Caco-2 (cell line): ENCODE measurements at regions not wholly inside any gene's neighbourhood (a gene's known extent, or its start where the extent isn't known, plus 50 kb on each side); places are given as distances from the start of the nearest gene placed in this dataset.

Experiments
- BruUV-seq: library from RNA; stranded (reverse); fragments of 400-500 nt; replicated peaks from 2 replicates; lab custom pipeline; 2021; lab: Mats Ljungman, UMichigan
- CTCF ChIA-PET: fragments of 300-600 bp; sonication (Branson Sonifier 250); formaldehyde crosslinking; loops from one replicate; lab custom pipeline; 2022; ENCODE audit warnings: antibody characterized with exemption; lab: Charles Lee
- POLR2A ChIA-PET: fragments of 300-600 bp; sonication (Branson Sonifier 250); formaldehyde crosslinking; loops from one replicate; lab custom pipeline; 2022; ENCODE audit warnings: antibody characterized with exemption; lab: Charles Lee
- DNase-seq, 2 experiments: peaks; one replicate each; pipeline versions ENCODE4 v3.0.0 to v3.0.0-alpha.2; 2020 to 2022
- H3K27me3 ChIP-seq: replicated peaks from 2 replicates; pipeline ENCODE4 v1.6.0; 2011; ENCODE audit warnings: low read length; ENCODE audit not compliant: control insufficient read depth, insufficient read depth
- H3K36me3 ChIP-seq: 2 replicates; pipeline ENCODE4 v1.5.1; 2011; ENCODE audit warnings: low read length; ENCODE audit not compliant: control insufficient read depth, insufficient read depth
- H3K4me1 ChIP-seq: fragments of 250-450 bp; sonication (Bioruptor Pico); 2 replicates; pipeline ENCODE4 v1.5.1; 2020; ENCODE audit warnings: mild to moderate bottlenecking
- H3K4me3 ChIP-seq: 2 replicates; pipeline ENCODE4 v1.5.1; 2011; ENCODE audit warnings: low read depth, mild to moderate bottlenecking, control low read depth, low read length
- H3K9me3 ChIP-seq: fragments of 250-450 bp; sonication (Bioruptor Pico); 2 replicates; pipeline ENCODE4 v1.5.1; 2020; ENCODE audit warnings: mild to moderate bottlenecking, moderate library complexity
- H3K27ac Mint-ChIP-seq: one replicate; pipeline ENCODE4 v1.8.0; 2022; ENCODE audit warnings: mixed read lengths; ENCODE audit not compliant: unreplicated experiment
- H3K27me3 Mint-ChIP-seq: one replicate; pipeline ENCODE4 v1.8.0; 2022; ENCODE audit warnings: mixed read lengths; ENCODE audit not compliant: insufficient read depth, unreplicated experiment
- H3K36me3 Mint-ChIP-seq: one replicate; pipeline ENCODE4 v1.8.0; 2022; ENCODE audit warnings: mild to moderate bottlenecking, mixed read lengths; ENCODE audit not compliant: insufficient read depth, unreplicated experiment
- H3K4me1 Mint-ChIP-seq: one replicate; pipeline ENCODE4 v1.8.0; 2022; ENCODE audit warnings: low read depth, mixed read lengths; ENCODE audit not compliant: unreplicated experiment
- H3K4me3 Mint-ChIP-seq: one replicate; pipeline ENCODE4 v1.8.0; 2022; ENCODE audit warnings: mild to moderate bottlenecking, moderate library complexity, mixed read lengths; ENCODE audit not compliant: unreplicated experiment
- H3K9me3 Mint-ChIP-seq: one replicate; pipeline ENCODE4 v1.8.0; 2022; ENCODE audit warnings: mixed read lengths; ENCODE audit not compliant: unreplicated experiment
- CTCF ChIP-seq, 2 experiments: fragments of 200-600 bp in 1 of 2; IDR thresholded peaks; 1 replicate in 1 of 2; 2 replicates in 1 of 2; pipeline versions ENCODE4 v1.5.1 to v1.8.0; 2011 to 2022; ENCODE audit warnings: antibody characterized with exemption in 1 of 2, control low read depth in 1 of 2, inconsistent platforms in 1 of 2, low read depth in 1 of 2, low read length in 1 of 2, mild to moderate bottlenecking in 1 of 2, moderate library complexity in 1 of 2; ENCODE audit not compliant: insufficient read depth in 1 of 2, severe bottlenecking in 1 of 2, unreplicated experiment in 1 of 2
- intact Hi-C: fragments of 100-400 bp; cut with micrococcal nuclease; formaldehyde crosslinking; loops from one replicate; pipeline ENCODE4 v1.10.0; 2022; ENCODE audit not compliant: unreplicated experiment

GRCh38 chr11:34732831-34733230 is 111.9 kb downstream of the EHF start:
- peaks cover 7% of the 10 kb centered on the region for H3K9me3 Mint-ChIP-seq
- ChIA-PET CTCF (interaction anchor here (0.6 to 0.9 kb wide), 2 partner anchors 15 to 146 kb away, joined by 3 read pairs; no protein-coding TSS in a partner anchor), POLR2A (interaction anchor here (0.6 kb wide), 1 partner anchor 197 kb away, joined by 3 read pairs; no protein-coding TSS in a partner anchor)
- H3K27ac Mint-ChIP-seq, result no peak overlapping the region
- Histone ChIP-seq H3K4me1 (no peaks in the 10 kb centered on the region), H3K4me3 (no peak overlapping the region), H3K36me3 (no peaks in the 10 kb centered on the region), H3K27me3 (no peaks in the 10 kb centered on the region), H3K9me3 (no peaks in the 10 kb centered on the region; the same call in 1 of the 2 replicates)
- H3K4me3 Mint-ChIP-seq, result no peak overlapping the region
- no TSS peak for BruUV-seq
- peak in 1 of 2 experiments; percentile 5 for DNase-seq
- peaks cover 6% of the 10 kb centered on the region for H3K4me1 Mint-ChIP-seq
- H3K27me3 Mint-ChIP-seq, result no peaks in the 10 kb centered on the region
- intact Hi-C loops, result loop anchor here (5.0 kb wide), 1 partner anchor 66 kb away; no protein-coding TSS in a partner anchor
- peak in 1 of 2 experiments; percentile 18 for TF ChIP-seq CTCF (IDR thresholded peaks at IDR 0.05; ENCODE audit: insufficient read depth in 1 of 2, low read depth in 1 of 2, low read length in 1 of 2, severe bottlenecking in 1 of 2, unreplicated experiment in 1 of 2)
- no peaks in the 10 kb centered on the region for H3K36me3 Mint-ChIP-seq

DNA sequence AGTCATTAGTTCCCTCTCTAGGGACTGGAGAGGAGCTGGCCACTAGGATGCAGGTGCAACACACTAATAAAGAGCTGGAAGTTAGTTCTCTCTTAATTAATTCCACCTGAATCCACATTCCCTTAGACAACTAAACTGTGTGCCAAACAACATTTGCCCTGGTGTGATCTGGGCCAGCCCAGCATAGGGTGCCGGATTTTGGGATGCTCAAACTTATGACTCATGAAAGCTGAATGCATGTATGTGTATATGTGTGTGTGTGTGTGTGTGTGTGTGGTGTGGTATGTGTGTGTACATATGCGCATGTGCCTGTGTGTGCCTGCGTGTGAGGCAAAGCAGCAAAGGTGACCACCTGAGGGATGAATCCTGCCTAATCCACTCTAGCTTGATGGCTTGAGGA is 110.7 kb downstream of the EHF start:
- Histone ChIP-seq H3K27me3 (no peaks in the 10 kb centered on the region), H3K4me1 (no peaks in the 10 kb centered on the region), H3K4me3 (no peak overlapping the region), H3K9me3 (no peaks in the 10 kb centered on the region), H3K36me3 (no peaks in the 10 kb centered on the region)
- no TSS peak for BruUV-seq
- Mint-ChIP-seq H3K4me3 (no peak overlapping the region), H3K4me1 (peaks cover 6% of the 10 kb centered on the region), H3K27ac (no peak overlapping the region), H3K36me3 (no peaks in the 10 kb centered on the region), H3K9me3 (peaks cover 1% of the 10 kb centered on the region), H3K27me3 (no peaks in the 10 kb centered on the region)
- intact Hi-C loops, result loop anchor here (5.0 kb wide), 1 partner anchor 64 kb away; no protein-coding TSS in a partner anchor
- no peak for TF ChIP-seq CTCF (IDR thresholded peaks at IDR 0.05; ENCODE audit: insufficient read depth in 1 of 2, low read depth in 1 of 2, low read length in 1 of 2, severe bottlenecking in 1 of 2, unreplicated experiment in 1 of 2)
- CTCF ChIA-PET, result no interaction called here
- no peak for DNase-seq
- POLR2A ChIA-PET, result no interaction called here

- Mint-ChIP-seq H3K9me3 (no peaks in the 10 kb centered on the region), H3K4me1 (peaks cover 6% of the 10 kb centered on the region), H3K27me3 (no peaks in the 10 kb centered on the region), H3K36me3 (no peaks in the 10 kb centered on the region), H3K27ac (no peak overlapping the region), H3K4me3 (no peak overlapping the region)
- BruUV-seq, result no TSS peak
- CTCF ChIA-PET, result no interaction called here
- TF ChIP-seq CTCF (IDR thresholded peaks at IDR 0.05; ENCODE audit: insufficient read depth in 1 of 2, low read depth in 1 of 2, low read length in 1 of 2, severe bottlenecking in 1 of 2, unreplicated experiment in 1 of 2), result no peak
- Histone ChIP-seq H3K9me3 (no peaks in the 10 kb centered on the region), H3K27me3 (no peaks in the 10 kb centered on the region), H3K36me3 (no peaks in the 10 kb centered on the region), H3K4me3 (no peak overlapping the region), H3K4me1 (no peaks in the 10 kb centered on the region)
- intact Hi-C loops, result loop anchor here (5.0 kb wide), 1 partner anchor 63 kb away; no protein-coding TSS in a partner anchor
- DNase-seq, result no peak
- POLR2A ChIA-PET, result no interaction called here
Observed at GRCh38 chr11:34730544-34731295, 109.8 kb downstream of the EHF start.
